Activated CD4-positive, alpha-beta T cell treated with anti-CD3 and anti-CD28 coated beads for 24 hours (primary cell): ENCODE measurements at regions not wholly inside any gene's neighbourhood (a gene's known extent, or its start where the extent isn't known, plus 50 kb on each side); places are given as distances from the start of the nearest gene placed in this dataset.

Experiments used
- DNase-seq, 2 donors: peaks; one replicate each; pipeline ENCODE4 v3.0.0-alpha.2; 2020; ENCODE audit warnings: low read depth in 2 of 2

DNA sequence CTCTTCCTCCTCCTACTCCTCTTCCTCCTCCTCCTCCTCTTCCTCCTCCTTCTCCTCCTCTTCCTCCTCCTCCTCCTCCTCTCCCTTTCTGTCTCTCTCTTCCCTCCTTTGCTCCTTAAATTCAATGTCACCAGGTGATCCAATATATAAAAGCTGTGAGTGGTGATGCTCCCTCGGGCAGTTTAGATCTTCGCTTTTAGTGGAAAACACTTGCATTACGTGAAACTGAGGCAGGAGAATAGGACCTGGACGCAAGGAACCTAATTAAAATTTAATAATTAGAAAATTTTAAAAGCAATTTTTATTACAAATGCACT is 279.7 kb downstream of the XXYLT1 start:
- DNase-seq = no peak

DNA sequence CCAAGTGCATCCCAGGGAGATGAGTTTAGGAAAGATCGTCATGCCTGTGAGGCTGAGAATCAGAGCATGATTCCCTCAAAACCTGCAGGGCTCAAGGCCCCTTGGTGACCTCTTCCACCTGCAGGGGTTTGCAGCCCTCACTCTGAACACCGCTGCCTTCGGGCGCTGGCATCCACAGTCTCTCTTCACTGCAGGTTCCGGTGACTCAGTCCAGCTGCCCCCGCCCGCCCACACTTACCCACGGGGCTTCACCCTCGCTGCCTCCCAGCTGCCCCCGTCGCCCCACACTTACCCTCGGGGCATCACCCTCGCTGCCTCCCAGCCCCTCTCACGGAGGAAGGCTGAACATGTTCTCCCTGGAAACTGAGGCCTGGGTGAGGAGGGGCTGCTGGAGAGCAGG is 277.1 kb downstream of the XXYLT1 start:
- no peak for DNase-seq

DNA sequence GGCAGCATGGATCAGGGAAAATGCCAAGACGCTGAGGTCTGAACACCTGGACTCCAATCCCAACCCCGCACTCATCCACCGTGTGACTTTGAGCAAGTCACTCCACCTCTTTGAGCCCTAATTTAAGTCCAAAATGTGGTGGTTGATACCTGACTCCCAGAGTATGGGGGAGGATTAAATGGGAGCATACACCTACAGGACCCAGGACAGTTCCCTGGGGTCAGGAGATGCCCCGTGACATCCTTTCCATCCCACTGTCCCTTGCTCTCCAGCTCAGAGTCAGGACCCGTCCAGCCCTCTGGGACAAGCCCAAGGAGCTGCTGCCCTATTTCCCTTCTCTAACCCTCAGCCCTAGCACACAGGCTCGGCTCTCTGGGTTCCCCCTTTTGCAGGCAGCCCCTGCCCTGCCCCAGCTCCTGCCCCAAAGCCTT is 276.4 kb downstream of the XXYLT1 start:
- DNase-seq = no peak

DNA sequence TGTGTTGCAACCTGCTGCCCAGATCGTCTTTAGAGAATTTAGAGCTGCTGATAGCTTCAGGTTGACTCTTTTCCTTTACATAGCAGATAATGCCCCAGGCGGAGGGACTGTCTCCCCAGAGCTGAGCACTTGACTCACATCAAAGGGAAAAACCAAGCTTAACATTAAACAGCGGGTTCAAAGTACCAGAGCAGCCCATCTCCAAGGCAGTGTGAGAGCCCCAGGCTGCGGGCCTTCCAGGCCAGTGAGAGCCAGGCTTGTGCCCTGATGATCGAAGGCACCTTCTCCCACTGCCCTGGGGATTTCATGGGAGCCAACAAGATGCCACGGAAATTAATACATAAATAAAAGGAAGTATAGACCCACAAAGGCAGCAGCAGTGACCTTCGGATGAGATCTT is 275.6 kb downstream of the XXYLT1 start:
- DNase-seq = no peak

DNA sequence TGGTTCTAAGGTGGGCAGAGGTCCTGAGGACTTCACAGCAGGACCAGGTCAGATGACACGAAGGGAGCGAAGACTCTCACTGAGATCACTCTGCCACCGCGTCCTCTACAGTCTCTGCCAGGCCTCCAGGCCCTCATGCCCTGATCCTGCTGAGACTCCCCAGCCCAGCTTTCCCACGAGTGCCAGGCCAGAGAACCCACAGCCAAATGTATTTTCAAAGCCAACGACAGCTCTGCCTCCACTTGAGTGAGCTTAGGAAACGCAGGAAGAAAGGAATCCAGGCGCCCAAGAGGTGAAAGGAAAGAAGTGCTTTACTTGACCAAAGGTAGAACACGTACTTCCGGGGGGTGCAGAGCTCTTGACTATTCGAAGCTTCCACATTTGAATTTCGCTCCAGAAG is 275.0 kb downstream of the XXYLT1 start:
- no peak for DNase-seq

DNA sequence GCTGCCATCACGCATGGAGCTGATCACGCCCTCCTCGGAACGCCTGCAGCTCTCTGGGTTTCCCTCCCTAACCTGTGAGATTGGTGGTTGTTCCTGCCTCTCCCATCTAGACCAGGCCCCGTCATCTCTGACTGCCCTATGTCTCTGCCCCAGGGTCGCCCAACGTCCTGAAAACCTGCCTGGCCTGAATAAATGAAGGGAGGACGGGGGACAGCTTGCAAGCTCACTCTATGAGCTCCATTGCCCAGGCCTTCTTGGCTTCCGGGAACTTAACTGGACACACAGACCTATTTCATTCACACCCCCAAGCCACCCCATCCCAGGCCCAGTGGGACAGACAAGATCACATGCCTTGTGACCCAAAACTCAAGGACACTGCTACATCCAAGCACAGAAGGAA is 274.2 kb downstream of the XXYLT1 start:
- no peak for DNase-seq

DNA sequence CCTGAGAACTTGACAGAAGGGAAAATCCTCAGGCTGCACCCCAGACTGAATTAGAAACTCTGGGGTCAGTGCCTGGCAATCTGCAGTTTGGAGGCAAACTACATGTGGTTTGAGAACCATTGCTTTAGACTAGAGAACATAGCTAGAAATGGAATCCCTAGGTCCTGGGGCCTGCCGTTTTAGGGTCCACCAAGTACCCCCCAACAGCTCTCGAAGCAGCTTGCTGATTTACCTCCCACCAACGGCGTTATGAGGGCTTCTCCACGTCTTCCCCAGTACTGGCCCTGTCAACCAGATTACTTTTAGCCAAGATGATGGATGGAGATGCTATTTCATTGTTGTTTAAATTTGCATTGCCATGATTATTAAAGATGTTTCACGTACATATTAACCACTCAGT is 272.5 kb downstream of the XXYLT1 start:
- no peak for DNase-seq

DNA sequence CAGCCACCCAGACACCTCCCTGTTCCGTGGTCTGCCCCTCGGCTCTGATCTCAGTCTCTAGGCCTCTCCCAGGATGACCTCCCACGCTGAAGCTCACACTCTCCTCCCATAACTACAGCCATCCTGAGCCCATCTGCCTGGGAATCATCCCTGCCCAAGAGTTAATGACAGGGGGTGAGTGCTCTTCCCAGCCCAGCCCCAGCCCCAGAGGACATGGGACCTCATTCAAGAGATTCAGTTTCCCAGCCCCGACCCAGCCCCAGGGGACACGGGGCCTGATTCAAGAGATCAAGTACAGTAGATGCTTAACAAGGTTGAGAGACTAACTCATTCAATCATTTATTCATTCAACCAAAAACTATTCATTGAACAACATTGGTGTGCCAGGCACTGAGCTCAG is 272.0 kb downstream of the XXYLT1 start:
- no peak for DNase-seq

DNA sequence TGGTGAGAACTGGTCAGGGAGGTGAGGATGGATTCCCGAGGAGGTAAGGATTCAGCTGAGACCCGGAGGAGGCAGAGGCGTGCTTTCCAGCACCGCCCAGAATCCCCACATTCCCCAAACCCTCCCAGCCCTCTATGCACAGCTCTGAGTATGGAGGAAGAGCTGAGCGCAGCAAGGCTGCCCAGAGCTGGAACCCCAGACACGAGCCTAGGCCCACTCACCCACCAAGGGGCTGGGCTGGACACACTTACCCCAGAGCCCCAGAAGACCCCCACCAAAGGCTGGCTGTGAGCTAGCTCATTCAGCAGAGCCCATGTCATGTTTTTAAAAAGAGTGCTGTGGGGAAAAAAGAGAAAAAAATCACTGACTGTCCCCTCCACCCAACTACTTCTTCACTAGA is 271.5 kb downstream of the XXYLT1 start:
- no peak for DNase-seq

DNA sequence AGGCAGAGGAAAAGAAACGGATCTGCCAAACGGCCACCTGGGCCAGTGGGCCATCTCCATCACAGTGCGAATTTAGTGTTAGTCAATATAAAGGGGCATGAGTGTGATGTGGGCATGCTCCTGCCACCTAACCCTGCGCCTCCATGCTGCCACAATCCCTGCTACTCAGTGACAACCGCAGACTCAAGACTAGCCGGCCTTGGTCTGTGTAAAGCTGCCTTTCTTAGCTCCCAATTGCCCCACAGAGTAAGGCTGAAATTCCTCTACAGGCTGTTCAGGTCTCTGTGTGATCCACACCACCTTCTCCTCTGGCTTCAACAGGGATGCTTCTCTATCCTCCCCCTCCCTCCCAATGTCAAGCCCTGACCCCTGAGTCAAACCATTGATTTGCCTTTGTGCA is 269.7 kb downstream of the XXYLT1 start:
- no peak for DNase-seq

DNA sequence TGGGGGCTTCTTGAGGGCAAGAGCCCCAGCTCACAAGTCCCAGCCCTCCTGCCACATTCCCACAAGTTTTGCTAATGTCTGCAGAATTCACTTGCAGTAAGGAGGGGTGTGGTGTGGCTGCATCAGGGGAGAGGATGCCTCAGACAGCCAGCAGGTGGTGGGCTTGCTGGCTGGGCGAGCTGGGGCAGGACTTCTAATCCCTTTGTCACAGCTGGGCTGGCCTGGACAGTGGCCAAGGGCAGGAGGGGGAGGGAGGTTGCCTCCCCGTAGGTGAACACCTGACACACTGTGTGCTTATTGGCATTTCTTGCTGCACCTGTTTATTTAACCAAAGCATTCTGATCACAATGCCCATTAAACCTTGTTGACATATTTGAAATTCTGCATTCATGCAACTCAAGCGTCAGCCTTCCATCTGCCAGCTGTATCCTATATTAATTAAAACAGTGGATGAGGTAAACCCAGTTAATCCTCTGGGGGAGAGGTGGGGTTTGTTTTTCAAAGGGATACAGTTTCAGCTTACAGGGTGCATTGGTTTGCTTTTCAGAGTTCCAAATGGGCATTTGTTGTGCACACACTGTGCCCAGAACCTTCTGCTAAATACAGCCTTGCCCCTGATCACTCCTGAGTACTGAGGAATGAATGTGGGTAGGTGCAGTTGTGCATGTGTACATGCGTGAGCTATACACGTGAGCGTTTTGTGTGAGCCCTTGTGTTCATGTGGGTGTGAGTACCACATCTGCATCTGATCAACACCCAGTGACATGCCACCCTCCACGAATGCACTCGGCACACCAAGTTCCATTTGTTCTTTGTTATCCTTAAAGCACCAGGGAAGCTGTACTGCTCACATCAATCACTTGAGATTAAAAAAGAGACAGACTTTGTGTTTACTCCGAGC is 268.7 kb downstream of the XXYLT1 start:
- DNase-seq = no peak

DNA sequence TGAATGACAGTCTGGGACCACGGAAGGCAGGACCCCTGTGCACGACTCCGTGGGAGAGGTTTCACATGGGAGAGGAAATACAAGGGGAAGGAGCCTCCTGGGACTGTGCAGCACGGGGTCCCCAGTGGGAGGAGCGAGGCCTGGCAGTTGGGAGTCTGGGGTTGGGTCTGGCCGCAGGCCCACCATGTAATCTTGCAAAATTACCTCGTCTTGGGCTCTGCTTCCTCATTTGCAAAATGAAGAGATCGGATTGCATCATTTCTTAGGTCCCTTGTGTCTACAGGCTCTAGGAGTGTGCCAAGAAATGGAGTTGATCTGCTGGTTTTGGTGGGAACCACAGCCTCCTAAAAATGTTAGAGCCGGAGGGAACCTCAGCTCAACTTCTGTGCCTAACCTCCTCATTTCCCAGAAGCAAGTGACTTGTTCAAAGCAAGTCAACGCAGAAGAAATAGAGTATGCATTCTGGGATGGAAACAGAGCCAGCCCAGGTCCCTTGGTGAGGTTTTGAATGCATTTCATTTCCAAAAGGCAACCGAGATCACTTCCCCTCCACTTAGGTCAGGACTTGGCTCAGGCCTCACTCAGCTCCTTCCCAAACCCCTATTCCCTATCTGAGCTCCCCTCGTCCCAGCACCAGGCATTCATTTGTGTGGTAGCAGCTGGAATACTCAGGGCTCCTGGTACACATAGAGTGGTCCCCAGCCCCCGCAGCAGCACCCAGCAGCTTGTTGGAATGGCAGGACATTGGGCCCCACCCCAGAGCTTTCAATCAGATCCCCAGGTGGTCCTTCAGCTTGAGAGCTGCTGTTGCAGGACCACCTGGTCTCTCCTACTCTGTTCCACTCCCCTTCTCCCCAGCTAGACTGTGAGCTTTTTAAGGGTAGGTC is 267.7 kb downstream of the XXYLT1 start:
- DNase-seq = no peak

DNA sequence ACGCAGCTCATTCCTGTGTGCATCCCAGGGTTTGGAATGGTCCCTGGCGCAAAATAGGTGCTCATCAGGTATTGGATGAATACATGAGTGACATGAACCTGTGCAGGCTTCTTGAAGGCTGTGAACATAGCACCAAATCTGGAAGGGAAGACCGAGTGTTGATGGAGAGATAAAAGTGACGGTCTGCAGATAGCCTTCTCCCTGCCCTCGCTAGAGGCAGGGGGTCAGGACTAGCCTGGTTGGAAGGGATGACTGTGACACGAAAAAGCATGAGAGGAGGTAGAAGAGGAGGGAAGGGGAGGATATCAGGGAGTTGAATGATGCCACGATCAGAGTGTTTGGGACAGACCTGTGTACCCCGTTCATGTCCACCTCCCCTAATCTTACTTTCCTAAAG is 267.1 kb downstream of the XXYLT1 start:
- no peak for DNase-seq

DNA sequence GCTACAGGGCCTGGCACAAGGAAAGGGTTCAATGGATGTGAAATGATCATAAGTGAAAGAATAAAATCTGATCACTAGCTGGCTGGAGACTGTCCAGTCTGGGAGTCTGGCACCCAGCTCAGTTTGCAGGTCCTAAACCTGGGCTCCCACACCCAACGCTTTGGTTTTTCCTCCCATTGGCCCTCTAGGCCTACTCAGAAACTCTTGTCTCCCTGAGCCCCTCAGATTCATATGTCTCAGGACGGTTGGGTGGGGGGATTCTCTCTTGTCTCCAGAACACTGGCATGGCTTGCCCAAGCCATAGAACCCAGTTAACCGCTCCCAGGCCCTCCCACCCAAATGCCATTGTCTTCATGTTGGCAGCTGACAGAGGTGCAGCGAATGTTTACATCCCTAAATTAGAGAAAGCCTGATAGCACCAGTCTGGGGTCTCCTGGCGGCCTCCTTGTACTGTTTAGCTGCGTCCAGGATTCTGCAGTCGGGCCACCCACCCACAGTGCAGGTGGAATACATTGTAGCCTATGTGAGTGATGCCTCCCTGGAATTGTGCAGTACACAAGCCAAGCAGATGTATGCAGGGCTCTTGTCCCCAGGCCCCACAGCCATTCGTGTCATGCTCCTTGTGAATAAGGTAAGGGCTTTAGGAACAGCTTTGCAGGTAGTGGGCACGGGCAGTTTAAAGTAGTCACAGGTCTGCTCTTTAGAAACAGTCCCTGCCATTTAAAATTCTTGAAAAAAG is 266.3 kb downstream of the XXYLT1 start:
- no peak for DNase-seq

DNA sequence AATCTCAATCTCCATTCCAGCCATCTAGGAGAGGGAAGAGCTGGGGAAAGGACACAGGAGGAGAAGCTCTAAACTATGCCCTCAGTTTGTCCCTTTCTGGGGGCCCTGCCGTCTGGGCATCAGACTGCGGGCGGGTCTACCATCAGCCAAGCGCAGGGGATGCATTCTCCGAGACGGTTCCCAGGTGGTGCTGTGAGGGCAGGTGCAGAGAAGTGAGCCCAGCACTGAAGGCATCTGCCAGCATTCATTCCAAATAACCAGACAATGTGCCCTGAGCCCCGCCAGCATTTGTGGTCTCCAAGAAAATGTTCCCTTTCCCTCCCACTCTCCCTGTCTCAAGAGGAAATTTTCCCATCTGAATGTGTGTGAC is 265.7 kb downstream of the XXYLT1 start:
- no peak for DNase-seq

DNA sequence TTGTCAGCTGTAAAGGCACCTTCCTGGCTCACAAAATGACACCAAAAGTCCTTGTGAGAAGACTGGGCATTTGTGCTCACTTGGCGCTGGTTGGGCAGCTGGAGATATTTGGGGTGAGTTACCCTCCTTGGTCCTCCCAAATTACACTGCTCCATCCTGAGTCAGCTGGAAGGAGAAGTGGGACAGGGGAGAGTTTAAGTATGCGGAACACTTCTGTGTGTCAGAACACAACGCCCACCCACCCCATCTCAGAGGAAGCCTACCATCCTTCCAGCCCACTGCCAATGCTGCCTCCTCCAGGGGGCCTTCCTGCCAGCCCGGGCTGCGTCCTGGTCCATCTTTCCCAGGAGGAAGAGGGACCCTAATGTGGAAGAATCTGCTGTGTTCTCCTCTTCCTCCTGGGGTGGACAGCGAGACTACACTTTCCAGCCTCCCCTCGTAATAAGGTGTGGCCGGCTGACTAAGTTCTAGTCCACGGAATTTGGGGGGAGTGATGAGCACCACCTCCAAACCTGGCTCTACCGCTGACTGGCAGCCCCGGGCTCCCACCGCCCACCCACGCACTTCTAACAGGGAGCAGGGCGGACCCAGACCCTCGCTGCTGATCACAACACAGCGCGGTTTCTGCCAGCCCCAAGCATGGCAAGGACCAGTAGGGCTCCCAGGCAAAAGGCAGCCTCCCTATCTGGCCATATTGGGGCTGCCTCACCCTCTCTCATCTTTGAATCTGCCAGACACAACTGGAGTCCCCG is 265.0 kb downstream of the XXYLT1 start:
- no peak for DNase-seq

DNA sequence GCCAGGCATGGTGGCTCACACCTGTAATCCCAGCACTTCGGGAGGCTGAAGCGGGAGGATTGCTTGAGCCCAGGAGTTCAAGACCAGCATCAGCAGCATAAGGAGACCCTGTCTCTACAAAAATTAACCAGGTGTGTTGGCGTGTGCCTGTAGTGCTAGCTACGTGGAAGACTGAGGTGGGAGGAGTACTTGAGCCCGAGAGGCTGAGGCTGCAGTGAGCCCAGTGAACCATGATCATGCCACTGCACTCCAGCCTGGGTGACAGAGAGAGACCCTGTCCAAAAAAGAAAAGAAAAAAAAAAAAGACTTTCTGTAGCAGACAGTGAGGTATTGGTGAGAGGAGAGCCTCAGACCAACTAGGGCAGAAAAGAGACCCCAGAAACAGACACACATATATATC is 263.8 kb downstream of the XXYLT1 start:
- DNase-seq = no peak

DNA sequence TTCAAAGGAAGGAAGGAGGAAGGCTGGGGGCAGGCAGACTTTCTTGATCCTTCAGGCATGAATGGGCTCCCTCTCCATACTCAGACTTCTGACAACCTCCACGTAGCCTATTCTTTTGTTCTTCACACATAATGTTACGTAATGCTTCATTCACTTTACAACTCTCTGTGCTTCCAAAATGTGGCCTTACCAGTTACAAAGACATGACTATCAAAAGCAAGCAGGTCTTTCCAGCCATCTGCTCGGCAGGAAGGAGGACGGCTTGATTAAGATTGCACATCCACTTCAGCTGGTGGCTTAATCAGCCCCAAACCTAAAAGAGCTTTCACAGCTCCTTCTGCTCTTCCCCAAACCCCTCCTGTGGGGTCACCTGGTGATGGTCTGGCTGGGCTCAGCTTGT is 263.2 kb downstream of the XXYLT1 start:
- DNase-seq = no peak

DNA sequence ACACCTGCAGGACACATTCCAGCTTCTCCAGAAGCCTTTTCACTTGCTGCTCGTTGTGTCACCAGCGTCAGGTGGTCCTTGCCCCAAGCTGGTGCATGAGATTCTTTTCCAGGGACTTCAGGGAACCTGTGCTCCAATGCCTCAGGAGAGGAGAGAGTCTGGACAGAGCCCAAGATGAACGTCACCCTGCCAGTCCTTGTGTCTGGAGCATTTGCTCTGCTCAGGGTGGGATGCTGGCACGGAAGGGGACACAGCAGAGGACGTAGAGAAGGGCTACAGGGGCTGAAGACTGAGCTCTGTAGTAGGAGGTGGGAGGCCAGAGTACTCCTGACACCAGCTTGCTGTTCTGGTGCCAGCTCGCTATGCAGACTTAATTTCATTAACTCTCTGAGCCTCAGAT is 262.1 kb downstream of the XXYLT1 start:
- no peak for DNase-seq

DNA sequence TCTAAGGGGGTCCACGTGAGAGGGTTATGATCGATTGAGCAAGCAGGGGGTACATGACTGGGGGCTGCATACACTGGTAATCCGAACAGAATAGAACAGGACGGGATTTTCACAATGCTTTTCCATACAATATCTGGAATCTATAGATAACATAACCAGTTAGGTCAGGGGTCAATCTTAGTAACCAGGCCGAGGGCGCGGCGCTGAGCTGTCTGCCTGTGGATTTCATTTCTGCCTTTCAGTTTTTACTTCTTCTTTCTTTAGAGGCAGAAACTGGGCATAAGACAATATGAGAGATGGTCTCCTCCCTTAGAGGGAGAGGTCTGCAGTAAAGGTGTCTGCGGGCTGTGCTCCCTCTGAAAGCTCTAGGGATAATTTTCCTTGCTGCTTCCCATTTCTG is 261.3 kb downstream of the XXYLT1 start:
- no peak for DNase-seq

DNA sequence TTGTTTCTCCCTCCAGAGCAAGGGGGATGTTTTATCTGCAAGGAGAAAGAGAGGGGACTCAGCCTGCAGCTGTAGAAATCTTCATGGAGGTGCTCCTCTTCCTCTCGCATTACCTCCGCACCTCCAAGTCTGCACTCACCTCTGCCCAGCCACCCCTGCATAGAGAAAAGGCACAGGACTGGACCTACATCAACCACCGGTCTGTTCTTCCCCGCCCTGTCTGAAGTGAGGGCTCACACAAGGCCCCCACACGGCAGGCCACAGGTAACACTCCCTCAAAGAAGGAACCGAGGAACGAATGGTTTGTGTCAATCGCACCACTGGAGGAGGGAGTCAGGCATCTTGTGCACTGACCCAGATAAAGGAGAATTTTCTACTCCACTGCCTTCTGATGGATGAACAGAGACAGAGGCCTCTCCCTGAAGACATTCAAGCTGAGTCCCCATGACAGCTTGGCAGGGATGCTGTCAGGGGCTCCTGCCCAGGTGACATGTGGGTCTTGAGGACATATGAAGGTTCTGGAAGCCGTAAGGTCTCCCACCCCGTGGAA is 260.3 kb downstream of the XXYLT1 start:
- no peak for DNase-seq
